Islet precursor cell (in vitro differentiated cells): ENCODE measurements at regions not wholly inside any gene's neighbourhood (a gene's known extent, or its start where the extent isn't known, plus 50 kb on each side); places are given as distances from the start of the nearest gene placed in this dataset.
A peak's percentile ranks its signal among the peaks of the same experiment; 100 is the strongest.

ENCODE experiments used
- DNase-seq: peaks from one replicate; pipeline ENCODE4 v3.0.0-alpha.2; 2018

- DNase-seq, result no peak
Observed at GRCh38 chr20:51265361-51265760, 242.5 kb upstream of the KCNG1 start.

GRCh38 chr20:51262240-51262639 is 239.3 kb upstream of the KCNG1 start:
- no peak for DNase-seq

- peak; percentile 94 for DNase-seq
Observed at GRCh38 chr20:51259455-51259854, 236.5 kb upstream of the KCNG1 start.

- peak; percentile 95 for DNase-seq
Observed at GRCh38 chr20:51258582-51259165, 235.8 kb upstream of the KCNG1 start.

GRCh38 chr20:51255417-51255816 is 232.5 kb upstream of the KCNG1 start:
- no peak for DNase-seq

GRCh38 chr20:51253280-51253679 is 230.4 kb upstream of the KCNG1 start:
- DNase-seq, result no peak

GRCh38 chr20:51249781-51250180 is 226.9 kb upstream of the KCNG1 start:
- no peak for DNase-seq

GRCh38 chr20:51249215-51249614 is 226.3 kb upstream of the KCNG1 start:
- no peak for DNase-seq

- DNase-seq, result no peak
Observed at GRCh38 chr20:51244466-51244865, 221.6 kb upstream of the KCNG1 start.

- no peak for DNase-seq
Observed at GRCh38 chr20:51238675-51239305, 215.9 kb upstream of the KCNG1 start.

- no peak for DNase-seq
Observed at GRCh38 chr20:51237791-51238190, 214.9 kb upstream of the KCNG1 start.

GRCh38 chr20:51237278-51237677 is 214.4 kb upstream of the KCNG1 start:
- no peak for DNase-seq

GRCh38 chr20:51236421-51236820 is 213.5 kb upstream of the KCNG1 start:
- no peak for DNase-seq

GRCh38 chr20:51233345-51233744 is 210.4 kb upstream of the KCNG1 start:
- DNase-seq, result peak; percentile 89

- DNase-seq, result peak; percentile 46
Observed at GRCh38 chr20:51230727-51231126, 207.8 kb upstream of the KCNG1 start.

- DNase-seq, result no peak
Observed at GRCh38 chr20:51228763-51229162, 205.9 kb upstream of the KCNG1 start.

- DNase-seq, result no peak
Observed at GRCh38 chr20:51227744-51228143, 204.8 kb upstream of the KCNG1 start.

GRCh38 chr20:51223183-51223720 is 200.3 kb upstream of the KCNG1 start:
- DNase-seq, result no peak

- DNase-seq, result peak; percentile 91
Observed at GRCh38 chr20:51221791-51222408, 199.0 kb upstream of the KCNG1 start.

- no peak for DNase-seq
Observed at GRCh38 chr20:51221103-51221502, 198.2 kb upstream of the KCNG1 start.

GRCh38 chr20:51220293-51220706 is 197.4 kb upstream of the KCNG1 start:
- DNase-seq, result no peak

- DNase-seq, result no peak
Observed at GRCh38 chr20:51219544-51219943, 196.6 kb upstream of the KCNG1 start.

- no peak for DNase-seq
Observed at GRCh38 chr20:51218603-51219002, 195.7 kb upstream of the KCNG1 start.

- DNase-seq, result no peak
Observed at GRCh38 chr20:51217347-51218045, 194.6 kb upstream of the KCNG1 start.
